HL-60 (cell line): ENCODE measurements at regions not wholly inside any gene's neighbourhood (a gene's known extent, or its start where the extent isn't known, plus 50 kb on each side); places are given as distances from the start of the nearest gene placed in this dataset.
"Not testable (repeated sequence)": the region's sequence is repeated elsewhere in the genome, so short reads cannot be mapped to it uniquely, and the experiment has no call there.

Experiments used
- DNase-seq, 2 experiments: peaks; one replicate each; pipeline ENCODE4 v3.0.0-alpha.2; 2010 to 2020; ENCODE audit warnings: low read depth in 1 of 2, low spot score in 1 of 2
- H3K27ac ChIP-seq: fragments of 250-450 bp; sonication (Bioruptor Pico); replicated peaks from 2 replicates; pipeline ENCODE4 v1.5.1; 2020; ENCODE audit warnings: mild to moderate bottlenecking, moderate library complexity
- H3K27me3 ChIP-seq: fragments of 250-450 bp; sonication (Bioruptor Pico); 2 replicates; pipeline ENCODE4 v1.5.1; 2021; ENCODE audit warnings: mild to moderate bottlenecking, moderate library complexity; ENCODE audit not compliant: insufficient read depth, poor library complexity, severe bottlenecking
- H3K4me3 ChIP-seq: replicated peaks from 2 replicates; pipeline ENCODE4 v1.5.1; 2011; ENCODE audit warnings: mild to moderate bottlenecking, control low read depth, low read length; ENCODE audit not compliant: insufficient read depth
- CTCF ChIP-seq: IDR thresholded peaks from one replicate; pipeline ENCODE4 v1.5.1; 2011; ENCODE audit warnings: low read length, control low read depth, inconsistent platforms; ENCODE audit not compliant: insufficient read depth
- GABPA ChIP-seq: IDR thresholded peaks from 2 replicates; pipeline ENCODE4 v1.6.1; 2012; ENCODE audit warnings: low read depth
- POLR2AphosphoS5 ChIP-seq: IDR thresholded peaks from 2 replicates; pipeline ENCODE4 v1.6.1; 2012; ENCODE audit warnings: low read depth
- REST ChIP-seq: IDR thresholded peaks from 2 replicates; pipeline ENCODE4 v1.6.1; 2012; ENCODE audit warnings: low read depth; ENCODE audit not compliant: insufficient replicate concordance
- SPI1 ChIP-seq: IDR thresholded peaks from 2 replicates; pipeline ENCODE4 v1.6.1; 2012; ENCODE audit warnings: low read depth, mild to moderate bottlenecking, borderline replicate concordance

- H3K27me3 ChIP-seq, result no peaks in the 10 kb centered on the region
- no peak overlapping the region for H3K4me3 ChIP-seq
- DNase-seq, result peak in 1 of 2 experiments; percentile 28
- TF ChIP-seq POLR2AphosphoS5 (no peak), SPI1 (no peak)
- no peak overlapping the region for H3K27ac ChIP-seq
These were observed 155.9 kb downstream of the QRSL1 start for GRCh38 chr6:106785298-106785697.

- no peak for DNase-seq
- Histone ChIP-seq H3K27ac (no peak overlapping the region), H3K27me3 (no peaks in the 10 kb centered on the region), H3K4me3 (no peak overlapping the region)
- TF ChIP-seq GABPA, result no peak
- no peak for TF ChIP-seq POLR2AphosphoS5
- no peak for TF ChIP-seq CTCF
- TF ChIP-seq REST, result no peak
- TF ChIP-seq SPI1, result no peak
These were observed 154.5 kb downstream of the QRSL1 start for GRCh38 chr6:106783640-106784566.

DNA sequence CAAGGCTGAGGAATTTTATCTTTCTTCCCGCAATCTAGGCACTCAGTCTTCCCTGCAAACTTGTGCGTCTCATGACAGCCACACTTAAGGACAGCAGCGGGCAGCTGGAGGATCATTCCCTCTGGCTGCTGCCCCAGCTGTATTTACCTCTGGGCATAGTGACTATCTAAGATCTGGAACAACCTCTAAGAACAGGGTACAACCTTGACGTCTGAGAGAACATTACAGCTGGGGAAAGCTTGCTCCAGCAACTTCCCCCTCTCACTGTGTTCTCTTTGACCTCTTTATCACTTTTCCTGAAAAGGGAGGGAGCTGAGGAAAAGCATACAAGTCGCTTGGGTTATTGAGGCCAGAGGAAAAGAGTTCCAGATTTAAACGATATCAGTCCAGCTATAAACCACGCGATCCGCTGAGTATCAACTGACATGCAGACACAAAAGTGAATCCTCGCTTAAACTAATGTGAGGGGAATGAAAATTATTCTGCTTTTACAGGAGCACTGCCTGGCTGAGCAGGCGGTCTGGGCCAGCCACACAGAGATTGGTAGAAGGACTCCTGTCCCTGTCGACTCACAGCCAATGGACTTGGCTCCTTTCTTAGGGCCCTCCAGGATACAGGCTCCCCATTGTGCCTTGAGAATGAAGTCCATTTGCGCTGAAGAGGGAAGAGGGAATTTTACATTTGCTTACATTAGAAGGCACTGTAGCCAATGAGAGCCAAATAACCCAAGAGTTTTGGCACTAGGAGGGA lies 153.3 kb downstream of the QRSL1 start:
- no peak for TF ChIP-seq GABPA
- Histone ChIP-seq H3K4me3 (no peak overlapping the region), H3K27ac (no peak overlapping the region), H3K27me3 (no peaks in the 10 kb centered on the region)
- no peak for DNase-seq

- not testable (repeated sequence) for H3K27me3 ChIP-seq, H3K4me3 ChIP-seq, DNase-seq, H3K27ac ChIP-seq
These were observed 150.2 kb downstream of the QRSL1 start for GRCh38 chr6:106779552-106779951.

- no peak for DNase-seq
- TF ChIP-seq CTCF (no peak), POLR2AphosphoS5 (no peak), GABPA (no peak), SPI1 (no peak), REST (no peak)
- Histone ChIP-seq H3K4me3 (no peak overlapping the region), H3K27ac (no peak overlapping the region), H3K27me3 (no peaks in the 10 kb centered on the region)
These were observed 149.6 kb downstream of the QRSL1 start for GRCh38 chr6:106778943-106779342.
